Lower leg skin (tissue), 4 donors: ENCODE measurements at regions not wholly inside any gene's neighbourhood (a gene's known extent, or its start where the extent isn't known, plus 50 kb on each side); places are given as distances from the start of the nearest gene placed in this dataset.

ENCODE experiments used
- DNase-seq, 2 donors: peaks; one replicate each; pipeline ENCODE4 v3.0.0-alpha.2; 2019; ENCODE audit warnings: low spot score in 2 of 2
- H3K4me3 ChIP-seq: fragments of 200-600 bp; sonication (generic); 2 replicates; pipeline ENCODE4 v1.5.1; 2017; ENCODE audit warnings: mild to moderate bottlenecking, low read depth; ENCODE audit not compliant: poor library complexity, severe bottlenecking
- CTCF ChIP-seq, 3 donors: fragments of 450-650 bp; IDR thresholded peaks; one replicate each; pipeline ENCODE4 v1.5.1; 2016; ENCODE audit warnings: antibody characterized with exemption in 3 of 3, mild to moderate bottlenecking in 3 of 3, moderate library complexity in 2 of 3
- POLR2A ChIP-seq, 2 donors: fragments of 450-650 bp; IDR thresholded peaks; one replicate each; pipeline ENCODE4 v1.6.1; 2016 to 2017; ENCODE audit warnings: antibody characterized with exemption in 2 of 2, mild to moderate bottlenecking in 1 of 2, moderate library complexity in 1 of 2
- WGBS, 2 donors: methylation state at CpG; one replicate each; pipeline ENCODE4 v1.1.5; 2018; 5-methylcytosine and 5-hydroxymethylcytosine counted together
- intact Hi-C: fragments of 100-400 bp; cut with DNase I; formaldehyde crosslinking; loops from one replicate; pipeline ENCODE4 v1.15.0; 2023; ENCODE audit warnings: low total_unique reads

DNA sequence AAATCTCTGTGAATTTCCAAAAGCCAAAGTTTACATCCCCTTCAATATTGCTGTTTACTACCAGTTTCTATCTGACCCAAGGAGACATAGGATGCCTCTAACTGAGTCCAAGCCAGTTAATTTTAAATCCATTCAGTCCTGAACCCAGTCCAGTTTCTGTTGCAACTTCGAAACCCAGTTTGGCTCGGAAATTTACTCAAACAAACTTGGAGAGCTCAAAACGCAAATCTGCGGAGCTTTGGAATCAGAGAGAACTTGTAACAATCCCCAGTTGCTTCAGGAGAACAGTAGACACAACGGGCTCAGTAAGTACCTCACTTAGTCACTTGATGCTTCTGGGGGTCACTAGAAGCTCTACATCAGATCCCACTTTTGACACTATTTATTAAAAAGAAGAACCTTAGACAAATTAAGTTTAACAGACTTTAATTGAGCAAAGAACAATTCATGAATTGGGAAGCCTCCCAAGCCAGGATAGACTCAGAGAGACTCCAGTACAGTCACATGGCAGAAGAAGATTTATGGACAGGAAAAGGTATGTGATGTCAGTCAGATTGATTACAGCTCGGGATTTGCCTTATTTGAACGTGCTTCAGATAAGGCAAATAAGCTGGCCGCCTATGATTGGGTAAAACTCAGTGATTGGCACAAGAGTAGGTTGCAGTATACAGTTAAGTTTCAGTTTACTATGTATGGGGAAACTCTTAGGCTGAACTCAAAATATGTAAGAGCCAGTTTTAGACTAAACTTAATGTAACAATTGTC is 118.0 kb downstream of the RFPL4B start:
- no peak overlapping the region for H3K4me3 ChIP-seq
- intact Hi-C loops, result loop anchor here (10.0 kb wide), 1 partner anchor 300 kb away; no protein-coding TSS in a partner anchor
- WGBS, 2 donors, result 64% methylated on average over 8 of the region's 8 CpGs
- DNase-seq, result no peak
- TF ChIP-seq POLR2A (IDR thresholded peaks at IDR 0.05), result no peak

- H3K4me3 ChIP-seq, result no peak overlapping the region
- intact Hi-C loops, result loop anchor here (10.0 kb wide), 1 partner anchor 298 kb away; no protein-coding TSS in a partner anchor
- DNase-seq, result no peak
- no peak for TF ChIP-seq CTCF (IDR thresholded peaks at IDR 0.05)
- no peak for TF ChIP-seq POLR2A (IDR thresholded peaks at IDR 0.05)
- 80 to 85% methylated on average over 1 of the region's 1 CpG for WGBS, 2 donors
These were observed 119.4 kb downstream of the RFPL4B start for GRCh38 chr6:112466373-112467151.

DNA sequence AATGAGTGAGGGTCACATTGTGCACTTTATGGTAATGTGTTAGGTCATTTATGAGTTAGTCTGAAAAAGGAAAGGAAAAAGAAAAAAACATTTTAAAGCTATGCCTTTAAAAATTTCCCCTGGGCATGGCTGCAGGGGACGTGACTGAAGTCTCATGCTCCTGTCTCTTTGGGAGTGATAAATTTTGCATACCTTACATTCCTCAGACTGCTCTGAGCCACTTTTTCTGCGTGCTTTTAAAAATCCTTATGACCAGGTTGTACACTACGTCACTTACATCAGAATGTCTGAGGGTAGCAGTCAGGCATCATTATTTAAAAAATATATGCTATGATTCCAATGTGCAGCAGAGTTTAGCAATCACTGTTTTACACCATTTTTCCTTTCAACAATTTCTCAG is 121.2 kb downstream of the RFPL4B start:
- no peak for DNase-seq
- intact Hi-C loops, result loop anchor here (10.0 kb wide), 1 partner anchor 296 kb away; no protein-coding TSS in a partner anchor
- TF ChIP-seq POLR2A (IDR thresholded peaks at IDR 0.05), result no peak
- TF ChIP-seq CTCF (IDR thresholded peaks at IDR 0.05), result no peak
- WGBS, 2 donors, result 57 to 62% methylated on average over 3 of the region's 3 CpGs
- H3K4me3 ChIP-seq, result no peak overlapping the region

DNA sequence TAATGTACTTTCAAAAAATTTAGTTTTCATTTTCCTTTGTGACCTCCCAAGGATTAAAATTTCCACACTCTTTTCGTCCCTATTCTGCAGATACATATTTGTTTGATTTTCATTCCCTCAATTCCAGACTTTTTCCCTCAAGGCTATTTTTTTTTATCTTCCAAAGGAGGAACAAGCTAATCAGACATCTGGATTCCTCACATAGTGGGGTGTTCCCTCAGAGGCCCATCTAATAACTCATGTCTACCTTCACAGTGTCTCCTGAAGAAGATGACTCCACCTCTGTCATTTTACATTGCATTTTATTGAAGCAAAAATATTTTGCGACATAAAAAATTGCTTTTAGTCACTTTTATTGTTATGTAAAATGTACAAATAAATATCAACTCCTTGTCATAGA is 122.2 kb downstream of the RFPL4B start:
- no peak for DNase-seq
- 63 to 66% methylated on average over 2 of the region's 2 CpGs for WGBS, 2 donors
- TF ChIP-seq CTCF (IDR thresholded peaks at IDR 0.05), result no peak
- intact Hi-C loops, result loop anchor here (10.0 kb wide), 1 partner anchor 295 kb away; no protein-coding TSS in a partner anchor
- H3K4me3 ChIP-seq, result no peak overlapping the region

DNA sequence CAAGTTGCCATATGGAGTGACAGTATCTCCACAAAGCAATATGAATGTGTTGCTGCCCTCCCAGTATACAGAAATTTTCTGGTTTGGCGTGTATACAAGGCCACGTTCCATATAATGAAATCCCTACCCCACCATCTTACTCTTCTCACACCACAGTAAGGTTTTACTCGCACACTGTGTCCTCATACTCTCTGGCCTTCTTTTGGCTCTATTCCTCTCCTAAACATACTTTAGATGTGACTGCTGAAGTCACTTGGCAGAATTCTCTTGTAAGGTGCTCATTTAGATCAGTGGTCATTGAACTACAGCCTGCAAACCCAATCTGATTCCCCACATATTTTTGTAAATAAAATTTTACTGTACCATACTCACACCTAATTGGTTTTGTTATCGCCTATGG is 123.2 kb downstream of the RFPL4B start:
- intact Hi-C loops, result no loop called here
- DNase-seq, result no peak
- TF ChIP-seq CTCF (IDR thresholded peaks at IDR 0.05) (no peak), POLR2A (IDR thresholded peaks at IDR 0.05) (no peak)
- 96 to 97% methylated on average over 4 of the region's 4 CpGs for WGBS, 2 donors
- H3K4me3 ChIP-seq, result no peak overlapping the region

- H3K4me3 ChIP-seq, result no peak overlapping the region
- 94 to 96% methylated on average over 1 of the region's 1 CpG for WGBS, 2 donors
- no peak for DNase-seq
- intact Hi-C loops, result no loop called here
- no peak for TF ChIP-seq CTCF (IDR thresholded peaks at IDR 0.05)
- no peak for TF ChIP-seq POLR2A (IDR thresholded peaks at IDR 0.05)
These were observed 123.8 kb downstream of the RFPL4B start for GRCh38 chr6:112470950-112471349.
